Activated CD4-positive, alpha-beta T cell treated with anti-CD3 and anti-CD28 coated beads, Interleukin-2, amount 50 U/mL, for 24 hours (primary cell): ENCODE measurements at regions not wholly inside any gene's neighbourhood (a gene's known extent, or its start where the extent isn't known, plus 50 kb on each side); places are given as distances from the start of the nearest gene placed in this dataset.
"Not testable (repeated sequence)": the region's sequence is repeated elsewhere in the genome, so short reads cannot be mapped to it uniquely, and the experiment has no call there.

Source experiments
- DNase-seq, 2 donors: peaks; one replicate each; pipeline ENCODE4 v3.0.0-alpha.2; 2020; ENCODE audit warnings: low read depth in 1 of 2, low spot score in 1 of 2

GRCh38 chr2:47964277-47964676, 58.0 kb upstream of the FBXO11 start:
- no peak for DNase-seq

DNA sequence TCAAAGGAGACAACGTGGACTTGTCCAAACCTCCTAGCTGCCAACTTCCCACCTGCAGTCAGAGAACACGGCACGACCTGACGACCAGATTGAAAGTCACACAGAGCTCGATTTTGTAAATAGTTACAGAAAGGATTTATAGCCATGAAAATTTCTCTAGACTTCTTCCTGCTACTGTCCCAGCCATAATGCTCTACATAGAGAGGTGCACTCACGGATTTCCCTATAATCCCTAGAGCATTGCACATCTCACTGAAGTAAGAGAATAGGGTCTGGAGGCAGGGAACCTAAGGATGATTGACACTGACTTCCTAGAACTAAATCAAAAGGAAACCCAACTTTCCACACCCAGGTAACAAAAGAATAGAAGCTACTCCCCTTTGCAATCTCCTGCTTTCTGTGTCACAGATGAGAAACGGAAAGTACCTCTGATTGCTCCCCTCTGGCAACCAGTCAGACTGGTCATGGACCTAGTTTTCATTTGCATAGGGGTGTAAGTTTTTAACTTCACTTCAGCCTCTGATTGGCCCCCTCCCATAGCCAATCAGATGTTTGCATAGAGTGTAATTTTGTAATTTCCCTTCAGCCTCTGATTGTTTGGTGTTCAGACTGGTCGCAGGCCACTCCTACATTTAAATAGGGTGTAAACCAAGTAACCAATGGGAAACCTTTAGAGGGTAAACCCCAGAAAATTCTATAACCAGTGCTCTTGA, 58.6 kb upstream of the FBXO11 start:
- no peak for DNase-seq

GRCh38 chr2:47976728-47977127, 70.4 kb upstream of the FBXO11 start:
- not testable (repeated sequence) for DNase-seq

DNA sequence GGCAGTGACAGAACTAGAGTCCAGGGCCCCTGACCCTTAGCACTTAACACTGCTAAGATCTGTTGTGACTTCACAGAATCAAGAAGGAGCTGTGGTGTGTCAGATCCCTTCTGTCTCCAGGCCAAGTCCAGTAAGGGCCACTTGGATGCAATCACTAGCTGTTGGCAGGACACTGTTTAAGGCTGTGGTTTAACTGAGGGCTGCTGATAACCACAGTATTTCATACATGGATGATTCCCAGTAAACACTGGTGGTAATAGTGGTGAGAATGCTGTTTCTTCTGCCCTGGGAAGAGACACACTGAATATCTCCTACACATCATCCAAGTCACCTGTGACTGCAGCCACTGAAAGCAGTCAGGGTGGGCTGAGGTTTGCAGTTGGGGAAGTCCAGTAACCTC, 77.7 kb upstream of the FBXO11 start:
- no peak for DNase-seq

DNA sequence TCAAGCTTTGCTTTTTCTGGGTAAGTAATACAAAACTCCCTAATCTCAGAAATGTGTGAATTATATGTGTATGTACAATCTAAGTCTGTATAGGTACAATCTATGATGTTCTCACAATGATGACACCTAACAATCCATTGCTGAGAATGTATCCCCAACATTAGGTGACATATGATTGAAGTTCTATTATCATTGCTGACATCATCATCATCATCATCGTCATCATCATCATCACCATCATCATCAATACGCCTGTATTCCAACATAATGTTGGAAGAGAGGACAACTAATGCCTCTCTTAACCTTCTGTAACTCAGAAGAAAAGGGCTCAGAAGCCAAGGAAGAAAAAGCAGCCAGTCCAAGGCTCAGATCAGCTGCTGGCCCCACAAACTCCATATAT, 84.2 kb upstream of the FBXO11 start:
- no peak for DNase-seq

GRCh38 chr2:47992671-47993070, 86.4 kb upstream of the FBXO11 start:
- DNase-seq, result no peak

- no peak for DNase-seq
Measured at GRCh38 chr2:47996808-47997207, 90.5 kb upstream of the FBXO11 start.

- DNase-seq, result no peak
Measured at GRCh38 chr2:47999512-47999911, 93.2 kb upstream of the FBXO11 start.

- no peak for DNase-seq
Measured at GRCh38 chr2:48001498-48001897, 95.2 kb upstream of the FBXO11 start.

DNA sequence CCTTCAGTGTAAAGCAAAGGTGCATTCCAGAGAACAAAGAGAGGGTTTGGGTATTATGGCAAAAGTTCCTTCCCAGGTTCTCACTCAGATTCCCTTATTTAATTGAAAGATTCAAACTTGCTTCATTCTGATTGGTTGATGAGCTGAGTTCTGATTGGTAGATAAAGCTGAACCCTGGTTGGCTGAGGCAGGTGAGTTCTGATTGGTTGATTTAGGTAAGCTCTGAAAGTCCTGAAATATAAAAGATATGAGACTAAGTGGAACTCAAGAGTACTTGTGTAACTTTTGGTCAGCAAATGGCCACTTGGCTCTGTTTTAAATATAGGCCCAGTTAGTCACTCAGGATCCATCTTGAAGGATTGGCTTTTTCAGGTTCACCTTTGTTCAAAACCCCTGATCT, 99.8 kb upstream of the FBXO11 start:
- no peak for DNase-seq

- no peak for DNase-seq
Measured at GRCh38 chr2:48007699-48008268, 101.5 kb upstream of the FBXO11 start.

DNA sequence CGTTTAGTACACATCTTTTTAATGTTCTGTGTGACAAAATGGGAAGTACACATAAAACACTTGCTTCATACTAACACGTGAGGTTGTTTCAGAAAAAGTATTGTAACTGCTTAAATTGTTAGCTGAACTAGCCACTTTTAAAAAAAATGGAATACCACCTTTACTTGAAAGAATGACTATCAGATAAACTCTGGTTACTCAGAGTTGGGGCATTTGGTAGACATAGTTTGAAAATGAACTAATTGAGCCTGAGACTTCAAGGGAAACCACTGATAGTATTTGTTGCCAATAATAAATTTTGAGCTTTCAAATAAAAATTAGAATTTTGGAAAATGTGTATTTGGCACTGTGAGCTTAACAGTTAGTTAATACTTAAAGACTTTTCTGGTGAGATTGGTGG, 103.0 kb upstream of the FBXO11 start:
- no peak for DNase-seq

DNA sequence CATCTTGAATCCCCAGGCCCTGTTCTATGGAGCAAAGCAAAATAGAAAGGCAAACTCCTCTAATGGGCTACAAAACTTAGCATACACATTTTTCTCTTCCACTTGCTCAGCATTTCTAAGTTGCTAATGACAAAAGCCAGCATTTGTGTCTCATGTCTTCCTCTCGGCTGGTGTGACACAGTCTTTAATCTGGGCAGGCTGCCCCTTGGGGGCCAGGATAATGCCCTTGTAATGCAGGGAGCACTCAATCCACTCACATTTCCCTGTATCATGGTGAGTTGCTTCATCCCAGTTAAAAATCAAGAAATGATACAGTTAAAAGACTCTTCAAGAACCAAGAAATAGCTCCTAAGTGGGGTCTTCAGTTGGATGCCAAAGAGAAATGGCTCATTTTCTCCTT, 109.1 kb upstream of the FBXO11 start:
- DNase-seq, result no peak

DNA sequence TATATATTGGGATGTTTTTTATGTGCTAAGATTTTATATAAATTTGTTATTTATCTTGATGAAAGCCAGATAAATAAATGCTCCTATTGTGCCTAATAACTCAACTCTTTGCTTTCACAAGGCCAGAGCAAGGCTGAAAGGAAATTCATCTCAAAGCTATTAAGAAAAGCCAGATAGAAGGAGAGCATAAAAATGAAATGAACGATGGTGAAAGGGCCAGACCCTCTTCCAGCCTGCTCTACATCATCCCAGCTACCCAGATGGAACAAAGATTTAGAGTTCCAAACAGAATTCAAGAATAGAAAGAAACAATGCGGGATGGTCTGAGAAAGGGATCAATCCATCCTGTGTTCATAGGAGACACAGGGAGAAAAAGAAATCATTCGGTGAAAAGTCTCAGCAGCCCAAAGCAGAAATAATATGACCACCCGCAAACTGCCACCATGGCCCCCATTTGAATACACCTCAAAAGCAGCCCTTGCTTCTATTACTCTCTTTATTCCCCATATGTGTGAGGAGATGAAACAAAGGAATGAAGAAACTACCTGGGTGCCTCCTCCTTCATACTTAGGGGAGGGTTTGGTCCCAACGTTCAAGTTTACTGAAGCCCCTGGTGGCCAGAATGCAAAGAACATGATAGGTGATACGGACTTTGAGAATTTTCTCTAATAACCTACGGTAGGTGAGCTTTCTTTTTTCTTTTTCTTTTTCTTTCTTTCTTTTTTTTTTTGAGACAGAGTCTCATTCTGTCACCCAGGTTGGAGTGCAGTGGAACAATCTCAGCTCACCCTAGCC, 110.1 kb upstream of the FBXO11 start:
- DNase-seq, result no peak

GRCh38 chr2:48017136-48017535, 110.8 kb upstream of the FBXO11 start:
- no peak for DNase-seq

DNA sequence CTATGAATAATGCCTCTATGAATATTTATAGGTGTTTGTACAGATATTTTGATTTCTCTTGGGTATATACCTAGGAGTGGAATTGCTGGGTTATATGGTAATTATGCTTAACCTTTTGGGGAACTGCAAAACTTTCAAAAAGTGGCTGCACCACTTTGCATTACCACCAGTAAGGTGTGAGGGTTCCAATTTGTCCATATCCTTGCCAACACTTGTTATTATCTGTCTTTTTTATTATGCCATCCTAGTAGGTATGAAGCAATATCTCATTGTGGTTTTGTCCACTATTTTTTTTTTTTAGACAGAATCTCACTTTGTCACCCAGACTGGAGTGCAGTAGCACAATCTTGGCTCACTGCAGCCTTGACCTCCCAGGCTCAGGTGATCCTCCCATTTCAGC, 112.2 kb upstream of the FBXO11 start:
- DNase-seq, result no peak

GRCh38 chr2:48026865-48027264, 120.6 kb upstream of the FBXO11 start:
- DNase-seq, result no peak

DNA sequence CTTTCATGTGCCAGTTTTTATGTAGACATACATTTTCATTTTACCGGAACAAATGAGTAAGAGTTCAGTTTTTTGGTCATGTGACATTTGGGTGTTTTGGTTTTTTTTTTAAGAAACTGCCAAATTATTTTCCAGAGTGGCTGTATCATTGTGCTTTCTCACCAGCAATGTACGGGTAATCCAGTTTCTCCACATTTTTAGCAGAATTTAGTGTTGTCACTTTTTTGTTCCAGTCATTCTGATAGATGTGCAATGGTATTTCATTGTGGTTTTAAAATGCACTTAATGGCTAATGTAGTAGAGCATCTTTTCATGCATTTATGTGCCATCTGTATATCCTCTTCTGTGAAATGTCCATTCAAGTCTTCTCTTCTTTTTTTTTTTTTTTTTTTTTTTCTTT, 126.5 kb upstream of the FBXO11 start:
- DNase-seq, result no peak

- no peak for DNase-seq
Measured at GRCh38 chr2:48034295-48034694, 128.0 kb upstream of the FBXO11 start.

- no peak for DNase-seq
Measured at GRCh38 chr2:48036312-48036711, 130.0 kb upstream of the FBXO11 start.

- DNase-seq, result no peak
Measured at GRCh38 chr2:48039209-48039990, 133.1 kb upstream of the FBXO11 start.
